RPMI8226 (cell line): ENCODE measurements at regions not wholly inside any gene's neighbourhood (a gene's known extent, or its start where the extent isn't known, plus 50 kb on each side); places are given as distances from the start of the nearest gene placed in this dataset.

Source experiments
- DNase-seq: peaks from one replicate; pipeline ENCODE4 v3.0.0-alpha.2; 2015

DNA sequence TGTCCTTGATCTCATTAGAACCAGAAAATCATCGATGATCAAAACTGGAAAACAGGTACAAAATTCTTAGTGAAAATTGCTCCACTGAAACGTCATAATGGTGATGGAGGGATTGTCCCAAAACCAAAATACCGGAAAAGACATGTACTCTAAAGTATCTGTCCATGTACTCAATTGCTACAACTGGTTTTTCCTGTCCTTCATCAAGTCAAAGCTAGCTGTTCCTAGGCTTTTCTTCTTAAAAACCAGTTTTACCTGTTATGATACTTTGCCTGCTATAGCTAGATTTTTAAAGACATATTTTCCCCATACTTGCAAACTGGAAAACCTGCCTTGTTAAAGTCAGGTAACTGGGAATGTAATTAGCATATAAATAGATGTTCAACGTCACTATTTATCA, 50.5 kb upstream of the LRRC1 start:
- DNase-seq: no peak

DNA sequence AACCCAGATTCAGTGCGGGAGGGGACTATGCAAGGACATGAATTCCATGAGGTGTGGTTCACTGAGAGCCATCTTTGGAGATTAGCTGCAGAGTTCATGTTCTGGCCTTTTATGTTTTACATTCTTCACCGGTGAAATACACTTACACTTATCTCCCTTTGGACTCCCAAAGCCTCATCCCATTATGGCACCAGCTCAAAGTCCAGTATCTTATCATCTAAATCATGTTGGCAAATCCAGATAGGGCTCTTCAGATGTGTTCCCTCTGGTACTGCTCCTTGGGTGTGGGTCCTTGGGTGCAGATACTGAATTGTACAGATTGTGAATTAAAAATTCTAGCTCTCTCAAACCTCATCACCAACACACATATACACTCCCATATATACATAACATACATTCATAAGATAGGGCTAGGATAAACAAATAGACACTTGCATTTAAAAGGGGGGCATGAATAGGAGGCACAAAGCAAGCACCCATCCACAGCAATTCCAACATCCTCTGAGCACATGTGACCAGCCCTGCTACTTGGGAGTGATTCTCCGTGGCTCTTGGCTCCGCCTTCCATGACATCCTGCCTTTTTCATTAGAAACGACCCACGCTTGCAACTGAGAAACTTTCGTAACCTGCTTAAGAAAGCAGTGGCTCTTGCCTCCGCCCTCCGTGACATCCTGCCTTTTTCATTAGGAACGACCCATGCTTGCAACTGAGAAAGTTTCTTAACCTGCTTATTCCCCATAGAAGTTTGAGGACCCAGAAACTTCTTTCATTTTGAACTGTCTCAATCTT, 53.6 kb upstream of the LRRC1 start:
- DNase-seq: no peak

DNA sequence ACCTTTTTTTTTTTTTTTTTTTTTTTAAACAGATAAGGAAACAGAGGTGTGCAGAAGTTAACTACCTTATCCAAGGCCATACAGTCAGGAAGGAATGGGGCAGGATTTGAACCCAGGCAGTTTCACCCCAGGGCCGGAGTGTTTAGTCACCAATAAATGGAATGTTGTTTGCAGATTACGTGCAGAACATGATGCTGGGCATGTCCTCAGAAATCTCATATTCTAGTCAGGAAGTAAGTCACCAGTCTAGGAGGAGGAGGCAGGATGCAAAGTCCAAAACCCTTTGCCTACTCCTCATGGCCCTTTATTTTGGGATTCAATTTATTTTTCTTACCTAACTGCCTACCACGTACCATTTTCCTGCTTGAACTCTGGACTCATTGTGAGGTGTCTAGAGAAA, 57.1 kb upstream of the LRRC1 start:
- no peak for DNase-seq

DNA sequence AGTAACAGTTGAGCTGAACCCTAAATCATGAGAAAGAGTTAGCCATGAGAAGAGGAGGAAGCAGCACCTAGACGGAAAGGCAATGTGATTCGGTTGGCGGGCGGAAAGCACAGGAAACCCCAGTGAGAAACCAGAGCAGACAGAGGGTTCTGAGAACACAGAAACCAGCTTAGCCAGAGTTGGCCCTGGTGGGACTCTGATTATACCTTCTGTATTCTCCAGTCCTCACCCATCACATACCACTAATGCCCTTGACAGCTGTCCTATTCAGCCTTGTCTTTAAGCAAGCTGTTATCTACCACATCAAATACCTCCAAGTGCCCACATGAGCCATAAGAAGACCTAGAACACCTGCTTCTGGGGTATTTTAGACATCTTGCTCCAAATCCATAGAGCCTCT, 58.9 kb upstream of the LRRC1 start:
- no peak for DNase-seq

DNA sequence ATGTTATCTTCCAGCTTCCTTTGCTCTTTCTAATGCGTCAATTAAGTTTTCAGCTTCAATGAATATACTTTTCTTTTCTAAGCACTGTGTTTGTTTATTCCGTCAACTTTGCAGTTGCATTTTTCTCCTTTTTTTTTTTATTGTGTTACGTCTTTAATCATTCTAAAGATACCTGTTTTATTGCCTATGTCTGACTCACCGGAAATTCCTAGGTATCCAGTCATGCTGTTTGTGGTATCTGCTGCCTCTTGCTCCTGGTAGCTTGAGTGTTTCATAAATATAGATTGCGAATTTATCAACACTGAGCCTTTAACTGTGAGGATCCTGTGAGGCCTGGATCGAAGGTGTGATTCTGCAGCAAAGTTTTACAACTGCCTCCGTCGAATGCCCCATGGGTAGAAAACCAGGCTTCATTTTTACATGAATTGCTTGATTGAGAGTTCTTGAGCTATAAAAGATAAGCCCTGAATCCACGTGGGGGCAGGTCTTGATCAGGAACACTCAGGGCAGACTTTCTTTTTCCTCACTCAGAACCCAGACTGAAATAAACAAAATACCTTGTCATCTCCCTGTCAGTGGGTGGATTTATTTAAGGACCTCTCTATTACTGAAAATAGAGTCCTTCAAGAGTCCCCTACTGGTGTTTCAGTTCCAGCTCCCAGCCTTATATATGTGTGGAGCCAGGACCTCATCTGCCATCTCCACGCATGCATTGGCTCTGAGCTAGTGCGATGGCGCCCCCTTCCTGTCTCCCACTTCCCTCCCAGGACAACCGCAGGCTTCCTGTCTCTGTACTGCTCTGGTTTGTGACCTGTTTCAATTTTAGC, 60.1 kb upstream of the LRRC1 start:
- DNase-seq: no peak

DNA sequence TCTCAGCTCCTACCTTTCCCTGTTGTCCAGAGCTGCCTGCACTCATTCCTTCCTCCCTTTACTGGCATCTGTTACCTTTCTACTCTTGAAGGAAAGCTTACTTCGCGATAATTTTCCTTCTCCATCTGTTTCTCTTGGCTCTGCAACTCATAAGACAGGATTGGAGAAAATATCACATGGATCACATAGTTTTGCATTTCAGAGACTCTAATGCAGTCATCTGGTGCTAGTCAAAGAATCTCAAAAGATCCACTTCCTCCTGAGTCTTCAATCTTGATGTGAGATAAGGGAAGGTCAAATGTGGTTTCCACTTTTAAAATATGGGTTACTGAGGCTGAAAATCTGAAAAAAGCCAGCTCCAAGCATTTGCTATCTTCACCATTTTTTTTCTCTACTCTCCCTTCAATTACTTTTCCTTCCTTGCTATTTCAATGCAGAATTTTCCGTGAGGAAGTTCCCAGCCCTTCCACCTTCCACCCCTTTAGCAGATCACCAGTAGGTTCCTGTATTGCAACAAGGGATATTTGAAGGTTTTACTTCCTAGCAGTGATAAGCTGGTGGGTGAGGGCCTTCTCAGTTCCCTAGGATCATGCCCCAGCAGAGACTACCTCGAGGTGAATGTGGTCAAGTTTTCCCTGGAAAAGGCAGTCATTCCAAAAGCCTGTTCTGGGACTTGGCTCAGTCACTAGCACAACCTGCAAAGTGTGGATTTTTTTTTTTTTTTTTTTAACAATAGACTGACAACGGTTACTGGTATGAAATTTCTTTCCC, 62.8 kb upstream of the LRRC1 start:
- no peak for DNase-seq

DNA sequence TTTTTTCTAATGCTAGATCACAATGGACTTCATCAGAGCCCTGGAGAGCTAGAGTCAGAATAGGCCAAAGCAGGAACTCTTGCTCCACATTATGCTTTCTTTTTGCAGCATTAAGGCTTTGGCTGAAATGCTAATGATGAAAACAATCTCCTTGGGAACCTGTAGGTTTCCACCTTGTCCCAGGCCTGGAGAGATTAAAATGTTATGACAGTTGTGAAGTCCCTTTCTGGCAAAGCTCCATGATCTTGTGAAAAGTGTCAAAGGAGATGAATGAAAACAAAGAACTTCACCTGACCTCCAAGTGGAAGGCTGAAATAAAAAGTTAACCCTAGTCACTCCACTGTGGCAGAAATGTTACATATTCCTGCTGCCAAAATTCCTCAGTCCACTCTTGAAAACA, 64.0 kb upstream of the LRRC1 start:
- no peak for DNase-seq

DNA sequence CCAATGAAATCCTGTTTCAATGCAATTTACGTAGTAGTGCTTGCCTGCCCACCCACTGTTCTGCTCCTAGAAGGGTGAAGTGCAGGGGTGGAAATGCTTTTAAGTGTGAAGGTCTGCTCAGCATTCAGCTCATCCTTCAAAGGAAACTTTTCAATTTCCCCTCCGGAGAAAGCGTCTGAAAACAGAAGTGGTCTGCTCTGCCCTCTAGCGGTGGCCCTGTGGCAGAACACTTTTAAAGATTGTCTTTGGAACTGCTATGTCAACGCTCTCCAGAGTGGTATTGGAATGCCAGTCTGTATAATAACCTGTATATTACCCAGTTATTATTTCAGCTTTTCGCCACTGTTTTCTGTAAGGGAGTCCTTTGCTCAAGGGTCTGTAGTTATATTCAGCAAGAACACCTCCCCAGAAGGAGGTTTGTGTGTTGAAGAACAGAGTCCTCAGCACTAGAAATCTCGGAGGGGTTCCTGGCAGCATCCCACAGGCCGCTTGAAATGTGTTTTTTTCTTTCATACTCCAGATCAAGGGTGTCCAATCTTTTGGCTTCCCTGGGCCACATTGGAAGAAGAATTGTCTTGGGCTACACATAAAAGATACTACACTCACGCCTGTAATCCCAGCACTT, 63.1 kb upstream of the KLHL31 start:
- peak; percentile 50 for DNase-seq

DNA sequence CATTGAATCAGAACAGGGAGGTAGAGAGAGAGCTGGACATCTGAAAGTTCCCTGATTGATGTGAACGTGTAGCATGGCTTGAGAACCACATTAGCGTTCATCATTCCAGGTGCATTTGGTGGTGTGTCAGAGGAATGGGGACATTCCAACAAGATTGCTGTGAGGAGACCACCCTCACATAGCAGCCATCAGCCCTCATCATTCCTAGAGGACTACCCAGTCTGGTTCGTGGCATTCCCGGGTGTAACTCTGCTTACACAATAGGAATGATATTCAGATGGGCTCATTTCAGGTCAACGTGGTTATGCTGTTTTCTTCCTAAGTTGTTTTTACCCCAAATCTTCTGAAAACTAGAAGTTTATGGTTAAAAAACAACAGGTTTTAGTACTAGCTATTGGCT, 62.2 kb upstream of the KLHL31 start:
- no peak for DNase-seq

DNA sequence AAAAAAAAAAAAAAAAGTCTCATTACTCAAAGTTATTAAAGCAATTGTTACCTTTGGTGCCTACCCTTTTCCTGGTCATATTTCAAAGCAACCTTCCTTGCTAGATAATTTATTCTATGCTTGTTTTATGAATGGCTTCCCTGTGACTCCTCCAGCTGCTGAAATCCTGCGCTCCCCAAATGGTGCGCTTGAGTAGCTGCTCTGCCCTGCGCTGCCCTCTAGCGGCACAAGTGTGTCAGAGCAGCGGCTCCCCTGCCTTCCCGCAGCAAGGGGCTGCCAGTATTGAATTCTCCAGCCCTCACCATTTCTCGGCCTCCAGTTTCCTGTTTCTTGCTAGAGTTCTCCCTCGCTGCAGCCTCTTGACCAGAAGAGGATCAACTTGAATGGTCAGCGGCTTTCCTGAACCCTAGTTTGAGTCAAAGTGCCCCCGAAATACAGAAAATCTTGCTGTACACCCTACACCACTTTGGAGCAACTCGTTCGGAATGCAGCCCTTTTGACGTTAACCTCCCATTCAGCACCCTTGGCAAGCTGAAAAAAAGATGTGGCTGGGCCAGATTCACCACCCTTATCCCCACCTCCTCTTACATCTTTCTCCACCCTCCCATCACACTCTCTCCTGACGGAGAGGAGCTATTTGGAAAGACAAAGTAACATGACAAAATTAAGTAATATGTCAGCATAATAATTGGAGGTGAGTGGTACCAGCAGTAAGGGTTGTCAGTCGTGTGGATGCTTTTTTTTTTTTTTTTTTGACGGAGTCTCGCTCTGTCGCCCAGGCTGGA, 60.4 kb upstream of the KLHL31 start:
- peak; percentile 82 for DNase-seq

DNA sequence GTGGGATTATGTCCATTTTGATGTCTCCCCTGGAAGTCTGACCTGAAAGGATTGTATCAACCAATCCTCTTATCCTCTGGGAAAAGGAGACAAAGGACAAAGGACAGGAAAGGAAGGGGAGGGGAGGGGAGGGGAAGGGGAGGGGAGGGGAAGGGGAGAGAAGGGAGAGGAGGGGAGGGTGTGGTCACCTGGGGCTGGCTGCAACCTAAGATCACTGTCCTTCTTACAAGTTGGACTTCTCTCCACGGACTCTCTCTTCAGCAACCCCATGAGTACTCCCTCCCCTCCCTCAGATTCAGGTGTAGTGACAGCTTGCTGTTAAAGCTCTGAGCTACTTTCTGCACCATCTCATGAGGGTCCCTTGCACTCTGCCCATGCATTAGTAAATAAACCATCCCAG, 58.9 kb upstream of the KLHL31 start:
- no peak for DNase-seq

DNA sequence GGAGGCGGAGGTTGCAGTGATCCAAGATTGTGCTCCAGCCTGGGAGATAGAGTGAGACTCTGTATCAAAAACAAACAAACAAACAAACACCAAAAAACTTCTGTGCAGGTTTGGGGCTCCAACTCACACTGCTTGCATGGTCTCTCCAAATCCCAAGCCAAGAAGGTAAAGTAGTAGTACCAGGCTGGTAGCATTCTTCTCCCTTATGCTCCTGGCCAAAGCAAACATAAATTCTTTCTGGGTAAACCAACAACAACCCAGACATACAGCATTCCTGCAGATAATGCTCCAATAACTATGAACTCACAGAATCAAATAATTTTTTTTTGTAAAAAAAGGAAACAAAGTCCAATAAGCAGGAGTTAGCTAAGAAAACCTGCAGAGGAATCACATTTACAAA, 57.8 kb upstream of the KLHL31 start:
- no peak for DNase-seq

DNA sequence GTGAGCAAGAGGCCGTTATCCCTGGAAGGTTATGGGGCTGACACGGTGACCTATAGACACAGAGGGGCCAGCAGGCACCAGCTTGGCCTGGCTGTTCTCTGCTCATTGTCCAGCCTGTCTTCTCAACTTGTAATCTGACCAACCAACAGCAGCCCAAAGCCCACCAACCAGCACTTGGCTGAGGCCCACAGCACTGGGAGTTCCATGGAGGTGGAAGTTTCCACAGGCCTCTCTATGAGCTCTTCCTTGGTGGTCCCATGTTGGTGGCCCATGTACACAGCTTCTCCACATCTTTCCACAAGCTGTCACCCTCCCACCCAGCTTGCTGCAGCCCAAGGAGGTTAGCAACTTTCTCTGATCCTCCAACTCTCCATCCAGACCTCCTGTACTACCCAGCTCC, 56.2 kb upstream of the KLHL31 start:
- DNase-seq: no peak

DNA sequence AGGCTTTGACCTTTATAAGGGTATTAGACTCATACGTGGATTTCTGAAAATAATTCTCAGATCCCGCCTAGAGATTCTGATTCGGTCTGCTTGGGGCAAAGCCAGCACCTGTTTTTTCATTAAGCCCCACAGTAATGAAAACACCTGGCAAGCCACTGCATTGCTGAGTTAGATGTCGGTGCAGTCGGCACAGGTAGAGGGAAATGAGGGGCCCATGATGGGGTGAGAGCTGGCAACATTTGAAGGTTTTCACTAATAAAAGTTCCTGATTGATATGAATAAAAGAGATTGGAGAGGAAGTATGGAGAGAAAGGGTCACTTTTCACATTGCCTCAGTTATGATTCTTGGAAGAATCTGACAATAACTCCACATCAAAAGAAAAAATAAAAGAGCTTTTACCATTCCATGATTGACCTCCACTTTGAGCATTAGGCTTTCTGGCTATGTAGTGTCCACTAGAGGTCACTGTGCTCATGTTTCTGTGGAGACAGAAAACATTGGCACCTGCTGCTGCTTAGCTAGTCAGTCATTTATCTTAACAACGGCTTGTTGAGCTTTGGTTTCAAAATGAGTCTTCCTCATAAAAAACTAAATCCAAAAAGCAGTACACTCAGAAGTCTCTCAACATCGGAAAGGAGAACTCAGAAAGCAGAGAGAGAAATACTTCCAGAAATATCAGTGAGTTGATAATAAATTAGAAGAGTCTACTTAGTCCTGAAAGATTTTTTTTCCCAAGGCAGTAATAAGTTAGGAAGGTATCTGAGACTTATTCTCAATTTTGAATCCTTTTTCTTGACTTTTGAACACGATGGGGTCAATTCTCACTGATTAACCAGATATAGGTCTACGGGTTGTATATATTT, 53.3 kb upstream of the KLHL31 start:
- peak; percentile 80 for DNase-seq

DNA sequence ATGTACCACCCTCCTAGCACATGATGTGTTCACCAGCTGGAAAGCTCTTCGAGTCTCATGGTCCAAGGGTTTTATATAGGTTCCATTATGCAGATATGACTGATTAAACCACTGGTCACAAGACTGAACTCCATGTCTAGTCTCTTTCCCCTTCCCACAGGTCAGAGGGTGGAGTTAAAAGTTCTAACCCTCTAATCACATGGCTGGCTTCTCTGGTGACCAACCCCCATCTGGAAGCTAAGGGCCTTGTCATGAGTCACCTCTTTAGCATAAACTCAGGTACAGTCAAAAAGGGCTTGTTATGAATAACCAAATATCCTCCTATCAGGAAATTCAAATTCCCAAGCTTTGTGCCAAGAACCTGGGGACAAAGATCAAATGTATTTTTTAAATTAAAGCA, 52.0 kb upstream of the KLHL31 start:
- DNase-seq: no peak

DNA sequence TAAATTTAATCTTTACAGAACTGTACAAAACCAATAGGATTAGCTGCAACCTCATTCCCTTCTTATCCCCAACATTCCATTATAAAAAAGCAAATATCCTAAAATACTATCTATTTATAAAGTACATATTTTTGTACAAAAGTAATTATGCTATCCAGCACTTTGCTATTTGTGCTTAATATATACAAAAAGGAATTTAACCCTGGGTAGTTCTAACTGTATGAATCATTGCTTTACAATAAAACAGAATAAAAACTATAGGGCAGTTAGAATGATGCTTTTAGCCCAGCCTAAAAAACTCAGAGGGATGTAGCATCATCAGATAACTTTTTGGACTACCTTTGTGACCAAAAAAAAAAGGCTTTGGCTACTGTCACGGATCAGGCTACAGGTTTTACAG, 49.9 kb upstream of the KLHL31 start:
- DNase-seq: no peak
